Neural cell (in vitro differentiated cells): ENCODE measurements at regions not wholly inside any gene's neighbourhood (a gene's known extent, or its start where the extent isn't known, plus 50 kb on each side); places are given as distances from the start of the nearest gene placed in this dataset.

Experiments used
- H2AFZ ChIP-seq: fragments of 200-600, 300-800 bp; sonication (generic), shearing (Covaris generic); 2 replicates; pipeline ENCODE4 v1.6.0; 2014; ENCODE audit warnings: low read depth, mild to moderate bottlenecking, antibody characterized with exemption, low read length, moderate library complexity
- H3F3A ChIP-seq: fragments of 200-600 bp; shearing (Covaris generic); 2 replicates; pipeline ENCODE4 v1.6.1; 2016; ENCODE audit warnings: mild to moderate bottlenecking, moderate library complexity, mixed read lengths, antibody characterized with exemption, low read length; ENCODE audit not compliant: insufficient read depth, poor library complexity, severe bottlenecking
- H3K27ac ChIP-seq: fragments of 200-600, 300-800 bp; sonication (generic), shearing (Covaris generic); 2 replicates; pipeline ENCODE4 v1.5.1; 2014; ENCODE audit warnings: mild to moderate bottlenecking, low read length, moderate library complexity
- H3K27me3 ChIP-seq: fragments of 300-800, 200-600 bp; sonication (generic), shearing (Covaris generic); 2 replicates; pipeline ENCODE4 v1.6.0; 2014; ENCODE audit warnings: mild to moderate bottlenecking, low read depth, low read length, moderate library complexity; ENCODE audit not compliant: insufficient read depth
- H3K36me3 ChIP-seq: fragments of 300-800, 200-600 bp; sonication (generic), shearing (Covaris generic); 2 replicates; pipeline ENCODE4 v1.5.1; 2014; ENCODE audit warnings: mild to moderate bottlenecking, antibody characterized with exemption, low read length, moderate library complexity; ENCODE audit not compliant: insufficient read depth
- H3K4me2 ChIP-seq: fragments of 300-800, 200-600 bp; sonication (generic), shearing (Covaris generic); 2 replicates; pipeline ENCODE4 v1.6.0; 2014; ENCODE audit warnings: mild to moderate bottlenecking, low read length
- H3K4me3 ChIP-seq: fragments of 300-800, 200-600 bp; sonication (generic), shearing (Covaris generic); 2 replicates; pipeline ENCODE4 v1.5.1; 2014; ENCODE audit warnings: mild to moderate bottlenecking, low read length, moderate library complexity
- H3K79me2 ChIP-seq: fragments of 200-600 bp; shearing (Covaris generic); replicated peaks from 2 replicates; pipeline ENCODE4 v1.6.0; 2014; ENCODE audit warnings: mild to moderate bottlenecking, low read length, moderate library complexity; ENCODE audit not compliant: insufficient read depth
- H3K9ac ChIP-seq: fragments of 300-800, 200-600 bp; sonication (generic), shearing (Covaris generic); 2 replicates; pipeline ENCODE4 v1.6.1; 2016; ENCODE audit warnings: mild to moderate bottlenecking, low read length, mixed read lengths
- H3K9me2 ChIP-seq: fragments of 200-600 bp; shearing (Covaris generic); 2 replicates; pipeline ENCODE4 v1.6.1; 2016; ENCODE audit warnings: mild to moderate bottlenecking, low read length, mixed read lengths; ENCODE audit not compliant: insufficient read depth
- H3K9me3 ChIP-seq: fragments of 200-600, 300-800 bp; sonication (generic), shearing (Covaris generic); 2 replicates; pipeline ENCODE4 v1.6.1; 2016; ENCODE audit warnings: mild to moderate bottlenecking, mixed run types, low read length, moderate library complexity, mixed read lengths
- H4K20me1 ChIP-seq: fragments of 200-600 bp; shearing (Covaris generic); 2 replicates; pipeline ENCODE4 v1.6.1; 2016; ENCODE audit warnings: mild to moderate bottlenecking, mixed run types; ENCODE audit not compliant: insufficient read depth
- CTCF ChIP-seq: fragments of 450-650 bp; IDR thresholded peaks from 2 replicates; pipeline ENCODE4 v1.5.1; 2014; ENCODE audit warnings: antibody characterized with exemption, mild to moderate bottlenecking, moderate library complexity; ENCODE audit not compliant: poor library complexity, severe bottlenecking
- EP300 ChIP-seq: fragments of 450-650 bp; conservative IDR thresholded peaks from 2 replicates; pipeline ENCODE4 v1.6.1; 2014; ENCODE audit warnings: antibody characterized with exemption, mild to moderate bottlenecking, moderate library complexity; ENCODE audit not compliant: poor library complexity, severe bottlenecking
- EZH2 ChIP-seq: fragments of 200-600, 300-800 bp; shearing (Covaris generic), sonication (generic); IDR thresholded peaks from 2 replicates; pipeline ENCODE4 v1.6.1; 2014; ENCODE audit warnings: antibody characterized with exemption, low read length, borderline replicate concordance, mild to moderate bottlenecking; ENCODE audit not compliant: insufficient read depth, poor library complexity, severe bottlenecking
- MXI1 ChIP-seq: fragments of 450-650 bp; conservative IDR thresholded peaks from 2 replicates; pipeline ENCODE4 v1.6.1; 2014; ENCODE audit warnings: antibody characterized with exemption, mild to moderate bottlenecking; ENCODE audit not compliant: poor library complexity, severe bottlenecking
- POLR2AphosphoS5 ChIP-seq: IDR thresholded peaks from 2 replicates; pipeline ENCODE4 v1.6.1; 2012
- RAD21 ChIP-seq: fragments of 450-650 bp; conservative IDR thresholded peaks from 2 replicates; pipeline ENCODE4 v1.6.1; 2014; ENCODE audit warnings: antibody characterized with exemption, mild to moderate bottlenecking, moderate library complexity
- SMC3 ChIP-seq: fragments of 450-650 bp; conservative IDR thresholded peaks from 2 replicates; pipeline ENCODE4 v1.6.1; 2014; ENCODE audit warnings: antibody characterized with exemption, mild to moderate bottlenecking, moderate library complexity; ENCODE audit not compliant: poor library complexity
- TAF1 ChIP-seq: IDR thresholded peaks from 2 replicates; pipeline ENCODE4 v1.6.1; 2012; ENCODE audit warnings: low read depth
- TF ChIP-seq, protein P1 (sequence below): IDR thresholded peaks from 2 replicates; pipeline ENCODE4 v1.6.1; 2012; ENCODE audit warnings: borderline replicate concordance

GRCh38 chr4:31237233-31237632, 517.1 kb downstream of the PCDH7 start:
- Histone ChIP-seq H3K36me3 (no peaks in the 10 kb centered on the region), H3K4me2 (no peak overlapping the region), H3K27me3 (no peaks in the 10 kb centered on the region), H4K20me1 (no peaks in the 10 kb centered on the region), H3K4me3 (no peak overlapping the region), H3K9me2 (no peaks in the 10 kb centered on the region), H3K79me2 (no peaks in the 10 kb centered on the region), H3F3A (no peaks in the 10 kb centered on the region), H2AFZ (no peak overlapping the region), H3K9me3 (no peaks in the 10 kb centered on the region), H3K27ac (no peak overlapping the region), H3K9ac (no peak overlapping the region)
- no peak for TF ChIP-seq RAD21

DNA sequence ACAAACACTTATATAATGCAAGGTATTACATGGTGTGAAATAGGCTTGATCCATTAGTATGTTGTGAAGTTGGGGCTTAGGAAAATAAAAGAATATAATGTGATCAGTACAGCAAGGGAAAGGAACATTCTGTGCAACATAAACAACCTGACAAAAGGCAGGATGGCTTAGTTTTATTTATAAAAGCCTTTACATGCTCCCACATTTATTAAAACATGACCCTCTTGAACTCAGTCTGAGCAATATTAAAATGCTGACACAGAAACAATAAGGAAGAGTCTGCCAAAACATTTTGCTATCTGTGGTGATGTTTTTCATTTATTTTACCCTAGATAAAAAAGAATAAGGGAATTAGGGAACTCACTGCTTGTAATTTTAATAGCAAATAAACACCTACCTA, 519.7 kb downstream of the PCDH7 start:
- H3K9me2 ChIP-seq: no peaks in the 10 kb centered on the region
- H3F3A ChIP-seq: no peaks in the 10 kb centered on the region
- no peak overlapping the region for H3K27ac ChIP-seq
- H2AFZ ChIP-seq: no peak overlapping the region
- no peaks in the 10 kb centered on the region for H3K79me2 ChIP-seq
- no peaks in the 10 kb centered on the region for H3K27me3 ChIP-seq
- no peaks in the 10 kb centered on the region for H4K20me1 ChIP-seq
- no peak overlapping the region for H3K4me2 ChIP-seq
- H3K4me3 ChIP-seq: no peak overlapping the region
- H3K9me3 ChIP-seq: no peaks in the 10 kb centered on the region
- H3K9ac ChIP-seq: no peak overlapping the region
- no peak for TF ChIP-seq EZH2
- no peak for TF ChIP-seq TAF1
- TF ChIP-seq, protein P1, sequence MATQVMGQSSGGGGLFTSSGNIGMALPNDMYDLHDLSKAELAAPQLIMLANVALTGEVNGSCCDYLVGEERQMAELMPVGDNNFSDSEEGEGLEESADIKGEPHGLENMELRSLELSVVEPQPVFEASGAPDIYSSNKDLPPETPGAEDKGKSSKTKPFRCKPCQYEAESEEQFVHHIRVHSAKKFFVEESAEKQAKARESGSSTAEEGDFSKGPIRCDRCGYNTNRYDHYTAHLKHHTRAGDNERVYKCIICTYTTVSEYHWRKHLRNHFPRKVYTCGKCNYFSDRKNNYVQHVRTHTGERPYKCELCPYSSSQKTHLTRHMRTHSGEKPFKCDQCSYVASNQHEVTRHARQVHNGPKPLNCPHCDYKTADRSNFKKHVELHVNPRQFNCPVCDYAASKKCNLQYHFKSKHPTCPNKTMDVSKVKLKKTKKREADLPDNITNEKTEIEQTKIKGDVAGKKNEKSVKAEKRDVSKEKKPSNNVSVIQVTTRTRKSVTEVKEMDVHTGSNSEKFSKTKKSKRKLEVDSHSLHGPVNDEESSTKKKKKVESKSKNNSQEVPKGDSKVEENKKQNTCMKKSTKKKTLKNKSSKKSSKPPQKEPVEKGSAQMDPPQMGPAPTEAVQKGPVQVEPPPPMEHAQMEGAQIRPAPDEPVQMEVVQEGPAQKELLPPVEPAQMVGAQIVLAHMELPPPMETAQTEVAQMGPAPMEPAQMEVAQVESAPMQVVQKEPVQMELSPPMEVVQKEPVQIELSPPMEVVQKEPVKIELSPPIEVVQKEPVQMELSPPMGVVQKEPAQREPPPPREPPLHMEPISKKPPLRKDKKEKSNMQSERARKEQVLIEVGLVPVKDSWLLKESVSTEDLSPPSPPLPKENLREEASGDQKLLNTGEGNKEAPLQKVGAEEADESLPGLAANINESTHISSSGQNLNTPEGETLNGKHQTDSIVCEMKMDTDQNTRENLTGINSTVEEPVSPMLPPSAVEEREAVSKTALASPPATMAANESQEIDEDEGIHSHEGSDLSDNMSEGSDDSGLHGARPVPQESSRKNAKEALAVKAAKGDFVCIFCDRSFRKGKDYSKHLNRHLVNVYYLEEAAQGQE: no peak
- no peak for TF ChIP-seq RAD21
- no peak for TF ChIP-seq POLR2AphosphoS5
- no peak for TF ChIP-seq SMC3
- no peak for TF ChIP-seq EP300
- no peak for TF ChIP-seq MXI1
- no peak for TF ChIP-seq CTCF
- H3K36me3 ChIP-seq: no peaks in the 10 kb centered on the region

DNA sequence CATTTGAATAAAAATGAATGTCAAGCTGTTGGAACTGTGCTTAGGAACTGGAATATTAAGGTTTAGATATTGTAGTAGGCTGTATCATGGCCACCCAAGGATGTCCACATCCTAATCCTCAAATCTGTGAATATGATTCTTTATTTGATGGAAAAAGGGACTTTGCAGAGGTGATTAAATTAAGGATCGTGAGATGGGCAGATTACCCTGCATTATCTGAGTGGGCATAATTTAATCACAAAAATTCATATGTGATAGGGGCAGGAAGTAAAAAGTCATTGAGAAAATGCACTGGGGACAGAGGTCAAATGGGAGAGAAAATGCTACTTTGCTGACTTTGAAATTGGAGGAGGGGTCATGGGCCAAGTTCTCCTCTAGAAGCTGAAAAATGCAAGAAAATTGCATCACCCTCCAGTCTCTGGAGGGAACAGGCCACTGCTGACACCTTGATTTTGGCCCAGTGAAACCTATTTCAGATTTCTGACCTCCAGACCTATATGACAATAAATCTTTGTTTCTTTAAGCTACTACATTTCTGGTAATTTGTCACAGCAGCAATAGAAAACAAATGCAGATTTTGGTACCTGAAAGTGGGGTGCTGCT, 521.4 kb downstream of the PCDH7 start:
- Histone ChIP-seq H3K27me3 (no peaks in the 10 kb centered on the region), H3K79me2 (no peaks in the 10 kb centered on the region), H4K20me1 (no peaks in the 10 kb centered on the region), H3K9me2 (no peaks in the 10 kb centered on the region), H3K27ac (no peak overlapping the region), H3K9me3 (no peaks in the 10 kb centered on the region), H3F3A (no peaks in the 10 kb centered on the region), H3K9ac (no peak overlapping the region), H3K36me3 (no peaks in the 10 kb centered on the region), H3K4me3 (no peak overlapping the region), H2AFZ (no peak overlapping the region), H3K4me2 (no peak overlapping the region)
- TF ChIP-seq POLR2AphosphoS5 (no peak), EZH2 (no peak), TAF1 (no peak), CTCF (no peak), RAD21 (no peak), SMC3 (no peak), EP300 (no peak), MXI1 (no peak)
- TF ChIP-seq, protein P1: no peak
